Glomerular visceral epithelial cell (primary cell): ENCODE measurements at regions not wholly inside any gene's neighbourhood (a gene's known extent, or its start where the extent isn't known, plus 50 kb on each side); places are given as distances from the start of the nearest gene placed in this dataset.
"Not testable (repeated sequence)": the region's sequence is repeated elsewhere in the genome, so short reads cannot be mapped to it uniquely, and the experiment has no call there.

Experiments used
- DNase-seq: peaks from one replicate; pipeline ENCODE4 v3.0.0-alpha.2; 2016; ENCODE audit errors: extremely low spot score

- no peak for DNase-seq
Observed at GRCh38 chr2:192558637-192559036, 363.9 kb upstream of the TMEFF2 start.

GRCh38 chr2:192555740-192556139, 361.0 kb upstream of the TMEFF2 start:
- no peak for DNase-seq

DNA sequence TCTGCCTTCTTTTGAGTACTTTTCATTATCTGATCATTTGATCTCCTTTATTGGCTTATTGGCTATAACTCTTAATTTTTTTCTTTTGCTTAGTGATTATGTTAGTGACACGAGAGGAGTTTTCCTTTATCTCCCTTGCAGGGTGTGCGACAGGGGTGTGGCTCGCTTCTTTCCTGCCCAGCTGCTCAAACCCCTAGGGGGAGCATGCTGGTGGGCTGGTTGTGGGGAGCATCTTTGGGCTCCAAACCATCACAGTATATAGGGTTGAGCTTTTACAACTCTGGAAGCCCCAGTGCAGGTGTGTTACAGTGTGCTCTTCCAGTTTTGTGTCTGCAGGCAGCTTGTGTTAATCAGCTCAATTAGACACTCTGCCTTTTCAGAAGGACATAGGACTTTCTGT, 357.0 kb upstream of the TMEFF2 start:
- DNase-seq = no peak

- no peak for DNase-seq
Observed at GRCh38 chr2:192546565-192546964, 351.8 kb upstream of the TMEFF2 start.

- DNase-seq = no peak
Observed at GRCh38 chr2:192544371-192544955, 349.7 kb upstream of the TMEFF2 start.

GRCh38 chr2:192542148-192543066, 347.7 kb upstream of the TMEFF2 start:
- DNase-seq = not testable (repeated sequence)

DNA sequence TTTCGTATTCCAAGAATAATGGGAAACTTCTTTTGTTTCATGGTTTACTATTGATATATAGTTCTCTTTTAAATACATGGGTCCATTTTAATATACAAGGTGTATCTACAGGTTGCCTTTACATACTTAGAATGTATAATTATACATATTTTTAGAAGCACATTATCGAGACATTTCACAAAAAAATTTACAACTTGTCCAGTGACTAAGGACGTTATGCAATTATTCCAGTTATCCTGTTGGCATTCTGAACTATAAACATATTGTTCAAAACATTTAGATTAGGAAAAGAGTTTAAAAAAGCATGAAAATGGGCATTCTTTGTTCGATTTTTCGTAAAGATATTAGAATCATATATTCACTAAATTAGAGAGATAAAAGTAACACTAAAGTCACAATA, 344.6 kb upstream of the TMEFF2 start:
- no peak for DNase-seq

- no peak for DNase-seq
Observed at GRCh38 chr2:192536922-192537624, 342.3 kb upstream of the TMEFF2 start.

DNA sequence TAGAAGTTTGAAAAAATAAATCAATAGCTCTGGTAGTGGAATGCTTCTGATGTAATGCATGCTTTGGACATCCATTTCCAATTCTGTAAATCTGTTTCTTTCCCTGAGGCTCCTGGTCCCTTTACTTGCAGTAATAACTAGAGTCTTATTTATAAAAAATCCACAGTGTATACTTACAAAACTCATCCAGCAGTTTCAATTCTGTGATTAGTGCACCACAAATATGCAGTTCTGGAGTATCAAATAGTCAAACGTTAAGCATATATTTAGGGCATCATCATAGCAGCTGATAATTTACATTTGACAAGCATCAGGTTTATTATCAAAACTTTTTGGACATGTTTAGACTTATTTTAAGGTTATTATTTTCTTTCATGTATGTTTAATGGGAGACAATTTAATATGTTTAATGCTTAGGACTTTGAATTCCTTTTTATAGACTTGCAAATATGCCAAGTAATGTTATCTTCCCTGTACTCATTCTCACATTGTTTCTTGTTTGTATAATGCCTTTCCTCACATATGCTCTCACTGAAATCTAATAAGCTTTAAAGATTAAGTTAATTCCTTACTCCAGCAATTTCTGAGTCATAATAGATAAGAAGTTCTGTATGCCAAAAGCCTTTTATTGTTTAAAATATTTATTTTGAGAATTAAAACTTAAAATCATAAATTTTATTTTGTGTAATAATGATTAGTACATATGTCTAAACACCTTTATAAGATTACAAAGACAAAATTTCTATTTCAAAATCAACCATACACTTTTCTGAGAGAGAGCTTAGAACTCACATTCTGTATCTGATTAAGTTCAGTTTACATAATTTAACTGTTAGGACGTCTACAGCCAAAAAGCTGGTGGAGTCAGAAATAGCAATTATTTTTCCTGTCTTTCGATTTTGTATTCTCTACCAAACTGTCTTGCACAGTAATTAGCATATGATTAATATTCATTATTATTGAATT, 341.5 kb upstream of the TMEFF2 start:
- no peak for DNase-seq

- no peak for DNase-seq
Observed at GRCh38 chr2:192534072-192534471, 339.3 kb upstream of the TMEFF2 start.

- DNase-seq = not testable (repeated sequence)
Observed at GRCh38 chr2:192524642-192525251, 330.0 kb upstream of the TMEFF2 start.

DNA sequence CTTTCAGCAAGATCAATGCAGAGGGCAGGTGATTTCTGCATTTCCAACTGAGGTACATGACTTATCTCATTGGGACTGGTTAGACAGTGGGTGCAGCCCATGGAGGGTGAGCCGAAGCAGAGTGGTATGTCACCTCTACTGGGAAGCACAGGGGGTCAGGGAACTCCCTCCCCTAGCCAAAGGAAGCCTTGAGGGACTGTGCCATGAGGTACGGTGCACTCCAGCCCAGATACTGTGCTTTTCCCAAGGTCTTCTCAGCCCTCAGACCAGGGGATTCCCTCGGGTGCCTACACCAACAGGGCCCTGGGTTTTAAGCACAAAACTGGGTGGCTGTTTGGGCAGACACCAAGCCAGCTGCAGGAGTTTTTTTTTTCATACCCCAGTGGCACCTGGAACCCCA, 329.5 kb upstream of the TMEFF2 start:
- not testable (repeated sequence) for DNase-seq

- no peak for DNase-seq
Observed at GRCh38 chr2:192515937-192516336, 321.2 kb upstream of the TMEFF2 start.

DNA sequence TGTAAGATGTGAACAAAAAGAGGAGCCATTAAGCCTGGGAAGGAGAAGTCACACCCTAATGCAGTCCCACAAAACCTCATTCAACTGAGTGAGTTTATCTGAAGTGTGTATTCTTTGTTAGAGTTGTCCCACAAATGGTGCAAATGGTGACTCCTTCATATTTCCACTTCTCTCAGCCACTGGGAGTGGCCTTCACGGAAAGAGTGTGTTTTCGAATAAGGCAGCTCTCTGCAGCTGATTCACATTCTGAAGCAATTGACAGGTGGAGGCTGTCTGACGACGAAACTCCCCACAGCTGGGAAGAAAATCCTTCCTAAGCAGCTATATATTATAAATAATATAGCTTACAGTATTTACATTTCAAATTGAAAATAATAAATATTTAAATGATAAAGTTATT, 318.8 kb upstream of the TMEFF2 start:
- no peak for DNase-seq

GRCh38 chr2:192507836-192508450, 313.2 kb upstream of the TMEFF2 start:
- not testable (repeated sequence) for DNase-seq

- peak; percentile 90 for DNase-seq
Observed at GRCh38 chr2:192500550-192501200, 305.9 kb upstream of the TMEFF2 start.

GRCh38 chr2:192499476-192499875, 304.7 kb upstream of the TMEFF2 start:
- no peak for DNase-seq

DNA sequence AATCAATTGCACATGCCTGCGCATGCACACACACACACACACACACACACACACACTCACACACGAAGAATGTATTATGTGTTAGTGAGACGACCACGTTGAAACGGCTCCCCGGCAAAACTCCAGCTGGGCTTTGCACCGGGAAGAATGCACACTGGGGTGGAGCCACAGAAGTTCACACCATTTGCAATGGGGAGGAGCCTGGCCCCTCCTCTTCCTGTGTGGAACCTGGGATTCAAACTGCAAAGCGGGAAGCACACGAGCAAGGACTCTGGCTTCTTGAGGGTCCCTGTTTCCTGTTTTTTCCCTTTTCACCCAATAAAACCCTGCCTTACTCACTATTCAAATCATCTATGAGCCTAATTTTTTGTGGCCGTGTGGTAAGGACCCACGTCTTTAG, 304.0 kb upstream of the TMEFF2 start:
- no peak for DNase-seq

- DNase-seq = not testable (repeated sequence)
Observed at GRCh38 chr2:192488158-192488557, 293.4 kb upstream of the TMEFF2 start.

DNA sequence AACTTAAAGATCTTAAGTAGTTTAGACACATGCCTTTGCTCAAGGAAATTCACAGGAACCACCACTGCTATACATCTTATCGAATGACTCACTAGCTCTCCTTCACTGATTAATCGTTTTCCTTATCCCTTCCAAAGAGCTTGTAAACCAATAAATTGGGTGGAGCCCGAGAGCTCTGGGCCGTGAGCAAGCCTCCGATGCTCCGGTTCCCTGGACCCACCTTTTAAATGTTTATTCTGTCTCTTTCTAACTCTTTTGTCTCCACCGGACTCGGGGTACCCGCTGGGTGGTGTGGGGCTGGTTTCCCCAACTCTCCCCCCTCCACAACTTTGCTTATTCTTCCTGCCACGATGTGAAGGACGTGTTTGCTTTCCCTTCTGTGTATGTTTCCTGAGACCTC, 292.9 kb upstream of the TMEFF2 start:
- DNase-seq = no peak
